Vagina (tissue), 2 donors: ENCODE measurements at regions not wholly inside any gene's neighbourhood (a gene's known extent, or its start where the extent isn't known, plus 50 kb on each side); places are given as distances from the start of the nearest gene placed in this dataset.

Source experiments
- POLR2AphosphoS5 ChIP-seq, 2 donors: sonication (generic); formaldehyde crosslinking; IDR thresholded peaks; one replicate each; pipeline ENCODE4 v1.9.0; 2017; ENCODE audit warnings: antibody characterized with exemption in 2 of 2, mild to moderate bottlenecking in 2 of 2, low read depth in 1 of 2; ENCODE audit not compliant: insufficient read depth in 1 of 2
- TF ChIP-seq, protein P1 (sequence below), 3 experiments: fragments of 450-650 bp in 2 of 3; fragments of 200-600 bp in 1 of 3; sonication (generic) in 1 of 3; IDR thresholded peaks; one replicate each; pipeline ENCODE4 v1.5.1; 2017 to 2019; ENCODE audit warnings: antibody characterized with exemption in 3 of 3, mild to moderate bottlenecking in 2 of 3, moderate library complexity in 2 of 3

DNA sequence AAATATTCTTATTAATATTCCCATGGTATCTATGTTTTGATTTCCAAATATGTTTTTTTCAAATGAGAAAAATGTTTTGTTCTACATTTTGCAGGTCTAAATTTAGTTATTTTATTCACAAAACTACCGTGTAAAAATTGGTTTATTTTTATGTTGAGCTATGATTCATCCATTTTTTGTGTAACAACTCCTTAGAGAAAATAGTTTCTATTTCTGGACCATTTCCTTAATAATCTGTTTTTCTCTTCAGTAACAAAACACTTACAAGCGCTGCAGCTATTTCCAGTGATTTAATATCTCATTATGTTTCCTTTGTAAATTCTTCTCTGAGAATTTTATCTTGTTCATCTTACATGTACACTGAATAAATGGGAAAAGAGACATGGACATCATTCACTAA, 550.7 kb upstream of the SLITRK5 start:
- no peak for TF ChIP-seq POLR2AphosphoS5 (IDR thresholded peaks at IDR 0.05; ENCODE audit: insufficient read depth in 1 of 2, low read depth in 1 of 2)
- TF ChIP-seq, protein P1, sequence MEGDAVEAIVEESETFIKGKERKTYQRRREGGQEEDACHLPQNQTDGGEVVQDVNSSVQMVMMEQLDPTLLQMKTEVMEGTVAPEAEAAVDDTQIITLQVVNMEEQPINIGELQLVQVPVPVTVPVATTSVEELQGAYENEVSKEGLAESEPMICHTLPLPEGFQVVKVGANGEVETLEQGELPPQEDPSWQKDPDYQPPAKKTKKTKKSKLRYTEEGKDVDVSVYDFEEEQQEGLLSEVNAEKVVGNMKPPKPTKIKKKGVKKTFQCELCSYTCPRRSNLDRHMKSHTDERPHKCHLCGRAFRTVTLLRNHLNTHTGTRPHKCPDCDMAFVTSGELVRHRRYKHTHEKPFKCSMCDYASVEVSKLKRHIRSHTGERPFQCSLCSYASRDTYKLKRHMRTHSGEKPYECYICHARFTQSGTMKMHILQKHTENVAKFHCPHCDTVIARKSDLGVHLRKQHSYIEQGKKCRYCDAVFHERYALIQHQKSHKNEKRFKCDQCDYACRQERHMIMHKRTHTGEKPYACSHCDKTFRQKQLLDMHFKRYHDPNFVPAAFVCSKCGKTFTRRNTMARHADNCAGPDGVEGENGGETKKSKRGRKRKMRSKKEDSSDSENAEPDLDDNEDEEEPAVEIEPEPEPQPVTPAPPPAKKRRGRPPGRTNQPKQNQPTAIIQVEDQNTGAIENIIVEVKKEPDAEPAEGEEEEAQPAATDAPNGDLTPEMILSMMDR (IDR thresholded peaks at IDR 0.05), result no peak
